ENCODE measurements at regions not wholly inside any gene's neighbourhood (a gene's known extent, or its start where the extent isn't known, plus 50 kb on each side); places are given as distances from the start of the nearest gene placed in this dataset.
"Not testable (repeated sequence)": the region's sequence is repeated elsewhere in the genome, so short reads cannot be mapped to it uniquely, and the experiment has no call there.

- TF ChIP-seq CTCF (conservative IDR thresholded peaks at IDR 0.05; ENCODE audit: low read depth, low read length), result no peak
- peak; percentile 68 for DNase-seq (ENCODE audit: low read depth)
- H3K4me3 ChIP-seq (ENCODE audit: low read length), result no peak overlapping the region
These were observed 459.5 kb downstream of the GASK1B start for GRCh38 chr4:157713342-157713741.

- no peak overlapping the region for H3K4me3 ChIP-seq (ENCODE audit: low read length)
- TF ChIP-seq CTCF (conservative IDR thresholded peaks at IDR 0.05; ENCODE audit: low read depth, low read length), result no peak
- peak; percentile 7 for DNase-seq (ENCODE audit: low read depth)
These were observed 466.7 kb downstream of the GASK1B start for GRCh38 chr4:157706155-157706554.

GRCh38 chr4:157702831-157703230, 470.0 kb downstream of the GASK1B start:
- H3K4me3 ChIP-seq (ENCODE audit: low read length), result no peak overlapping the region
- no peak for TF ChIP-seq CTCF (conservative IDR thresholded peaks at IDR 0.05; ENCODE audit: low read depth, low read length)
- DNase-seq (ENCODE audit: low read depth), result no peak

- DNase-seq (ENCODE audit: low read depth), result no peak
- no peak overlapping the region for H3K4me3 ChIP-seq (ENCODE audit: low read length)
- TF ChIP-seq CTCF (conservative IDR thresholded peaks at IDR 0.05; ENCODE audit: low read depth, low read length), result no peak
These were observed 471.2 kb downstream of the GASK1B start for GRCh38 chr4:157701695-157701994.

GRCh38 chr4:157700898-157701694, 471.7 kb downstream of the GASK1B start:
- peak; percentile 16 for DNase-seq (ENCODE audit: low read depth)
- TF ChIP-seq CTCF (conservative IDR thresholded peaks at IDR 0.05; ENCODE audit: low read depth, low read length), result no peak
- no peak overlapping the region for H3K4me3 ChIP-seq (ENCODE audit: low read length)

- no peak for DNase-seq (ENCODE audit: low read depth)
- no peak overlapping the region for H3K4me3 ChIP-seq (ENCODE audit: low read length)
- no peak for TF ChIP-seq CTCF (conservative IDR thresholded peaks at IDR 0.05; ENCODE audit: low read depth, low read length)
These were observed 468.9 kb downstream of the GRIA2 start for GRCh38 chr4:157689476-157689875.

GRCh38 chr4:157687971-157688370, 467.4 kb downstream of the GRIA2 start:
- no peak for TF ChIP-seq CTCF (conservative IDR thresholded peaks at IDR 0.05; ENCODE audit: low read depth, low read length)
- H3K4me3 ChIP-seq (ENCODE audit: low read length), result no peak overlapping the region
- DNase-seq (ENCODE audit: low read depth), result no peak

- not testable (repeated sequence) for DNase-seq (ENCODE audit: low read depth); H3K4me3 ChIP-seq (ENCODE audit: low read length)
These were observed 458.8 kb downstream of the GRIA2 start for GRCh38 chr4:157679326-157679725.

All from retinal pigment epithelial cell (primary cell).